Ishikawa (cell line): ENCODE measurements at regions not wholly inside any gene's neighbourhood (a gene's known extent, or its start where the extent isn't known, plus 50 kb on each side); places are given as distances from the start of the nearest gene placed in this dataset.

ENCODE experiments used
- CEBPB ChIP-seq: IDR thresholded peaks from 2 replicates; pipeline ENCODE4 v1.6.1; 2012
- CREB1 ChIP-seq: IDR thresholded peaks from 2 replicates; pipeline ENCODE4 v1.6.1; 2012; ENCODE audit warnings: low read depth
- EGR1 ChIP-seq: IDR thresholded peaks from 2 replicates; pipeline ENCODE4 v1.6.1; 2012
- EP300 ChIP-seq: IDR thresholded peaks from 2 replicates; pipeline ENCODE4 v1.6.1; 2012; ENCODE audit warnings: borderline replicate concordance
- FOXM1 ChIP-seq: IDR thresholded peaks from 2 replicates; pipeline ENCODE4 v1.6.1; 2012; ENCODE audit warnings: low read depth, borderline replicate concordance
- NFIC ChIP-seq: IDR thresholded peaks from 2 replicates; pipeline ENCODE4 v1.6.1; 2012
- RAD21 ChIP-seq: IDR thresholded peaks from 2 replicates; pipeline ENCODE4 v1.6.1; 2012; ENCODE audit warnings: low read depth
- TAF1 ChIP-seq: IDR thresholded peaks from 2 replicates; pipeline ENCODE4 v1.6.1; 2012; ENCODE audit warnings: low read depth, mild to moderate bottlenecking
- TCF12 ChIP-seq: IDR thresholded peaks from 2 replicates; pipeline ENCODE4 v1.6.1; 2012; ENCODE audit warnings: low read depth
- TEAD4 ChIP-seq: IDR thresholded peaks from 2 replicates; pipeline ENCODE4 v1.6.1; 2012
- YY1 ChIP-seq: IDR thresholded peaks from 2 replicates; pipeline ENCODE4 v1.6.1; 2012; ENCODE audit warnings: low read depth
- ZBTB7A ChIP-seq: IDR thresholded peaks from 2 replicates; pipeline ENCODE4 v1.6.1; 2012; ENCODE audit warnings: low read depth
- TF ChIP-seq, protein P1 (sequence below): IDR thresholded peaks from 2 replicates; pipeline ENCODE4 v1.6.1; 2012; ENCODE audit warnings: low read depth, mild to moderate bottlenecking
- TF ChIP-seq, protein P2 (sequence below): IDR thresholded peaks from 2 replicates; pipeline ENCODE4 v1.6.1; 2012
- TF ChIP-seq, protein P3 (sequence below): IDR thresholded peaks from 2 replicates; pipeline ENCODE4 v1.6.1; 2012

DNA sequence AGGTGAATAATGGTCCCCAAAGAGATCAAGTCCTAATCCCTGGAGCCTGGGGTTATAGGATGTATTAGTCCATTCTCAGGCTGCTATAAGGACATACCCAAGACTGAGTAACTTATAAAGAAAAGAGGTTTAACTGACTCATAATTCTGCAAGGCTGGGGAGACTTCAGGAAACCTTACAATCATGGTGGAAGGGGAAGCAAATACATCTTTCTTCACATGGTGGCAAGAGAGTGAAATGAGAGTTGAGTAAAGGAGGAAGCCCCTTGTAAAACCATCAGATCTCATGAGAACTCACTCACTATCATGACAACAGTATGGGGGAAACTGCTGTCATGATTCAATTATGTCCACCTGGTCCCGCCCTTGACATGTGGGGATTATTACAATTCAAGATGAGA, 142.9 kb upstream of the ANKRD28 start:
- no peak for TF ChIP-seq TEAD4
- TF ChIP-seq EP300 = no peak
- TF ChIP-seq TCF12 = no peak
- TF ChIP-seq TAF1 = no peak
- no peak for TF ChIP-seq CREB1
- TF ChIP-seq, protein P1, sequence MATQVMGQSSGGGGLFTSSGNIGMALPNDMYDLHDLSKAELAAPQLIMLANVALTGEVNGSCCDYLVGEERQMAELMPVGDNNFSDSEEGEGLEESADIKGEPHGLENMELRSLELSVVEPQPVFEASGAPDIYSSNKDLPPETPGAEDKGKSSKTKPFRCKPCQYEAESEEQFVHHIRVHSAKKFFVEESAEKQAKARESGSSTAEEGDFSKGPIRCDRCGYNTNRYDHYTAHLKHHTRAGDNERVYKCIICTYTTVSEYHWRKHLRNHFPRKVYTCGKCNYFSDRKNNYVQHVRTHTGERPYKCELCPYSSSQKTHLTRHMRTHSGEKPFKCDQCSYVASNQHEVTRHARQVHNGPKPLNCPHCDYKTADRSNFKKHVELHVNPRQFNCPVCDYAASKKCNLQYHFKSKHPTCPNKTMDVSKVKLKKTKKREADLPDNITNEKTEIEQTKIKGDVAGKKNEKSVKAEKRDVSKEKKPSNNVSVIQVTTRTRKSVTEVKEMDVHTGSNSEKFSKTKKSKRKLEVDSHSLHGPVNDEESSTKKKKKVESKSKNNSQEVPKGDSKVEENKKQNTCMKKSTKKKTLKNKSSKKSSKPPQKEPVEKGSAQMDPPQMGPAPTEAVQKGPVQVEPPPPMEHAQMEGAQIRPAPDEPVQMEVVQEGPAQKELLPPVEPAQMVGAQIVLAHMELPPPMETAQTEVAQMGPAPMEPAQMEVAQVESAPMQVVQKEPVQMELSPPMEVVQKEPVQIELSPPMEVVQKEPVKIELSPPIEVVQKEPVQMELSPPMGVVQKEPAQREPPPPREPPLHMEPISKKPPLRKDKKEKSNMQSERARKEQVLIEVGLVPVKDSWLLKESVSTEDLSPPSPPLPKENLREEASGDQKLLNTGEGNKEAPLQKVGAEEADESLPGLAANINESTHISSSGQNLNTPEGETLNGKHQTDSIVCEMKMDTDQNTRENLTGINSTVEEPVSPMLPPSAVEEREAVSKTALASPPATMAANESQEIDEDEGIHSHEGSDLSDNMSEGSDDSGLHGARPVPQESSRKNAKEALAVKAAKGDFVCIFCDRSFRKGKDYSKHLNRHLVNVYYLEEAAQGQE = no peak
- no peak for TF ChIP-seq NFIC

DNA sequence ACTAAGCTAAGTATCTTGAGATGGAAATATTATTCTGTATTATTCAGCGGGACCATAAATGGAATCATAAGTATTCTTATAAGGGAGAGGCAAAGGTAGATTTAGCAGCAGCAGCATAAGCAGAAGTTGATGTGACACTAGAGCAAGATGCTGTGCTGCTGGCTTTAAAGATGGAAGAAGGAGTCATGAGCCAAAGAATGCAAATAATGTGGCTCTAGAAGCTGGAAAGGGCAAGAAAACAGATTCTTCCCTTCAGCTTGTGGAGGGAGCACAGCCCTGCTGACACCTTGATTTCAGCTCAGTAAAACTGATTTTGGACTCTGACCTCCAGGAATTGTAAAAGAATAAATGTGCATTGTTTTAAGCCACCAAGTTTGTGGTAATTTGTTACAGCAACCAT, 144.2 kb upstream of the ANKRD28 start:
- no peak for TF ChIP-seq ZBTB7A
- TF ChIP-seq CREB1 = no peak
- no peak for TF ChIP-seq NFIC
- no peak for TF ChIP-seq RAD21
- TF ChIP-seq EP300 = no peak
- TF ChIP-seq, protein P1 = no peak
- TF ChIP-seq EGR1 = no peak
- TF ChIP-seq, protein P2, sequence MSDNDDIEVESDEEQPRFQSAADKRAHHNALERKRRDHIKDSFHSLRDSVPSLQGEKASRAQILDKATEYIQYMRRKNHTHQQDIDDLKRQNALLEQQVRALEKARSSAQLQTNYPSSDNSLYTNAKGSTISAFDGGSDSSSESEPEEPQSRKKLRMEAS = no peak
- no peak for TF ChIP-seq TEAD4
- TF ChIP-seq YY1 = no peak
- TF ChIP-seq, protein P3, sequence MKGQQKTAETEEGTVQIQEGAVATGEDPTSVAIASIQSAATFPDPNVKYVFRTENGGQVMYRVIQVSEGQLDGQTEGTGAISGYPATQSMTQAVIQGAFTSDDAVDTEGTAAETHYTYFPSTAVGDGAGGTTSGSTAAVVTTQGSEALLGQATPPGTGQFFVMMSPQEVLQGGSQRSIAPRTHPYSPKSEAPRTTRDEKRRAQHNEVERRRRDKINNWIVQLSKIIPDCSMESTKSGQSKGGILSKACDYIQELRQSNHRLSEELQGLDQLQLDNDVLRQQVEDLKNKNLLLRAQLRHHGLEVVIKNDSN = no peak
- TF ChIP-seq TCF12 = no peak
- TF ChIP-seq FOXM1 = no peak
- TF ChIP-seq TAF1 = no peak
- no peak for TF ChIP-seq CEBPB

DNA sequence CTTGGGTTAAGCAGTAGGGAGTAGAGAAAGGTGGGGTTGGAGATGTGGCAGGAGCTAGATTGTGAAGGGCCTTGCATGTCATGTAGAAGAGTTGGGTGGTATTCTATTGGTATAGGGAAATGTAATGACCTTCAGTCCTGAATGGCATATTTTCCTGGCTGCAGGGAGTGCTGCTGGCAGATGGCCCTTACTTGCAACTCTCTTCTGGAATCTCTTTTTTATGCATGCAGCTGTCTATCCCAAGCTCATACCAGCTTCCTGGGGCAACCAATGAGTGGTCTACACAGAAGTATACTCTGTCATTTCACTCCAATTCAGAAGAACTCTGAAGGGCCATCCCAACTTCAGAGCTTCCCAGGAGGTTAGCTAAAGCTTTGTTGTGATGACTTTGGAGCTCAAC, 144.7 kb upstream of the ANKRD28 start:
- TF ChIP-seq EP300 (no peak), NFIC (no peak), FOXM1 (no peak), TEAD4 (no peak), TAF1 (no peak), EGR1 (no peak)
- TF ChIP-seq, protein P2 = no peak
- TF ChIP-seq, protein P3 = no peak

DNA sequence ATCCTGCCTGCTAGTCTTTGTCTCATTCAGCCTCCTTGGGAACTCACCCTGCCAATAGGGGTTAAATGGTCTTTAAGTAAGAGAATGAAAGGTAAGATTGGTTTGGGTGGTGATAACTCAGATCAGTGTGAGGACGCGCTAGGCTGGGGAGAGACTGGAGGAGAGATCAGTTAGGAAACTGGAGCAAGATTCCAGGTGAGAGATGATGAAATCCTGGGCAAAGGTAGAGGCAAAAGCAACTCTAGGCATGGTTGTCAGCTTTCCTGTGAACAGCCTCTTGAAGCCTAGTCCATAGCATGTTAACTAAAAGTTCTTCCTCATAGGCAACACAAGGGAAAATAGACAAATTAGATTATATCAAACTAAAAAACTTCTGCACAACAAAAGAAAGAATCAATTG, 145.2 kb upstream of the ANKRD28 start:
- TF ChIP-seq, protein P3 = no peak
- TF ChIP-seq, protein P2 = no peak
- no peak for TF ChIP-seq FOXM1
- no peak for TF ChIP-seq CREB1
- TF ChIP-seq ZBTB7A = no peak
- no peak for TF ChIP-seq RAD21

DNA sequence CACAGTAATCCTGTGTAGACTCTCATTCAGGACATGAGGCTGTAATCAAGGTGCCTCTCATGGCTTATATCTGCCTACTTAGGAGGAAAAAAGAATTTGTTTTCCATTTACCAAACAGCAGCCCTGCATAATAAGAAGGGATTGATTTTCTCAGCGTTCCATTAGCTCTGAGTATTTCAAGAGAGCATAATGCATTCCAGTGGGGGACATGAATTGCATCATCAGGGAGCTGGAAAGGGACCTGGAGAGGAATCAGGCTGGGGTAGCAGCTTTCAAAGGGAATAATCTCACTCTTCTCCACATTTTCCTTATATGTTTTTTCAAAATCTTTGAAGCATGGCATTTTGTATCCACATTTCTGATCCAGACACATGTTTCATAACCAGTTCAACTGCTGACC, 150.6 kb upstream of the ANKRD28 start:
- TF ChIP-seq TAF1 (no peak), TEAD4 (no peak), CREB1 (no peak), FOXM1 (no peak), CEBPB (no peak), NFIC (no peak), TCF12 (no peak), EGR1 (no peak), YY1 (no peak), EP300 (no peak)
- TF ChIP-seq, protein P1 = no peak
- TF ChIP-seq, protein P3 = no peak
- TF ChIP-seq, protein P2 = no peak
